Bone marrow (tissue), 2 donors: ENCODE measurements at regions not wholly inside any gene's neighbourhood (a gene's known extent, or its start where the extent isn't known, plus 50 kb on each side); places are given as distances from the start of the nearest gene placed in this dataset.

Source experiments
- DNase-seq, 2 donors: peaks; one replicate each; lab custom pipeline; 2025; lab: John Stamatoyannopoulos, UW

GRCh38 chr2:63780518-63781155 is 61.1 kb upstream of the UGP2 start:
- DNase-seq: no peak

- DNase-seq: no peak
Measured at GRCh38 chr2:63784461-63784860, 57.2 kb upstream of the UGP2 start.

- DNase-seq: no peak
Measured at GRCh38 chr2:63785096-63785495, 56.6 kb upstream of the UGP2 start.

- DNase-seq: no peak
Measured at GRCh38 chr2:63786471-63786870, 55.2 kb upstream of the UGP2 start.

GRCh38 chr2:63788071-63788470 is 53.6 kb upstream of the UGP2 start:
- DNase-seq: no peak

- DNase-seq: no peak
Measured at GRCh38 chr2:63789338-63790020, 52.2 kb upstream of the UGP2 start.

- no peak for DNase-seq
Measured at GRCh38 chr2:63790491-63790890, 51.2 kb upstream of the UGP2 start.

- no peak for DNase-seq
Measured at GRCh38 chr2:63790906-63791305, 50.8 kb upstream of the UGP2 start.

- DNase-seq: no peak
Measured at GRCh38 chr2:63791387-63791786, 50.3 kb upstream of the UGP2 start.
